Loucy (cell line): ENCODE measurements at regions not wholly inside any gene's neighbourhood (a gene's known extent, or its start where the extent isn't known, plus 50 kb on each side); places are given as distances from the start of the nearest gene placed in this dataset.
"Not testable (repeated sequence)": the region's sequence is repeated elsewhere in the genome, so short reads cannot be mapped to it uniquely, and the experiment has no call there.

Source experiments
- H2AFZ ChIP-seq: fragments of 200-600 bp; sonication (generic); 2 replicates; pipeline ENCODE4 v1.6.0; 2016; ENCODE audit warnings: antibody characterized with exemption, mild to moderate bottlenecking, low read length, moderate library complexity
- H3F3A ChIP-seq: fragments of 200-600 bp; 2 replicates; pipeline ENCODE4 v1.6.0; 2016; ENCODE audit warnings: antibody characterized with exemption, low read depth, mild to moderate bottlenecking
- H3K27me3 ChIP-seq: fragments of 200-600 bp; sonication (generic); 2 replicates; pipeline ENCODE4 v1.6.1; 2014; ENCODE audit warnings: low read length, mild to moderate bottlenecking; ENCODE audit not compliant: insufficient read depth, poor library complexity, severe bottlenecking
- H3K36me3 ChIP-seq: fragments of 200-600 bp; sonication (generic); 2 replicates; pipeline ENCODE4 v1.6.1; 2016; ENCODE audit warnings: low read length; ENCODE audit not compliant: insufficient read depth
- H3K4me1 ChIP-seq: fragments of 200-600 bp; sonication (generic); 2 replicates; pipeline ENCODE4 v1.5.1; 2014; ENCODE audit warnings: low read length, mild to moderate bottlenecking; ENCODE audit not compliant: insufficient read depth, poor library complexity, severe bottlenecking
- H3K4me2 ChIP-seq: fragments of 200-600 bp; sonication (generic); 2 replicates; pipeline ENCODE4 v1.6.0; 2014; ENCODE audit warnings: antibody characterized with exemption, low read length, low read depth, mild to moderate bottlenecking; ENCODE audit not compliant: poor library complexity, severe bottlenecking
- H3K4me3 ChIP-seq: fragments of 200-600 bp; sonication (generic); 2 replicates; pipeline ENCODE4 v1.5.1; 2014; ENCODE audit warnings: low read length, mild to moderate bottlenecking, mixed read lengths; ENCODE audit not compliant: poor library complexity, severe bottlenecking
- H3K79me2 ChIP-seq: fragments of 200-600 bp; sonication (generic); 2 replicates; pipeline ENCODE4 v1.6.1; 2014; ENCODE audit warnings: low read length; ENCODE audit not compliant: insufficient read depth
- H3K9ac ChIP-seq: fragments of 200-600 bp; sonication (generic); 2 replicates; pipeline ENCODE4 v1.6.0; 2014; ENCODE audit warnings: mild to moderate bottlenecking, low read depth, low read length, moderate library complexity; ENCODE audit not compliant: poor library complexity, severe bottlenecking
- H3K9me2 ChIP-seq: fragments of 200-600 bp; sonication (generic); replicated peaks from 2 replicates; pipeline ENCODE4 v1.6.1; 2016; ENCODE audit warnings: low read depth, low read length, mixed read lengths
- H3K9me3 ChIP-seq: fragments of 200-600 bp; sonication (generic); 2 replicates; pipeline ENCODE4 v1.6.1; 2014; ENCODE audit warnings: mild to moderate bottlenecking, antibody characterized with exemption, low read length, low read depth; ENCODE audit not compliant: insufficient read depth
- H4K20me1 ChIP-seq: fragments of 200-600 bp; sonication (generic); 2 replicates; pipeline ENCODE4 v1.6.0; 2014; ENCODE audit warnings: antibody characterized with exemption, low read length, mild to moderate bottlenecking; ENCODE audit not compliant: insufficient read depth, poor library complexity, severe bottlenecking
- EZH2phosphoT487 ChIP-seq: fragments of 200-600 bp; IDR thresholded peaks from 2 replicates; pipeline ENCODE4 v1.6.1; 2018; ENCODE audit warnings: antibody characterized with exemption, mild to moderate bottlenecking, moderate library complexity, borderline replicate concordance
- TF ChIP-seq, protein P1 (sequence below): fragments of 200-600 bp; sonication (generic); conservative IDR thresholded peaks from 2 replicates; pipeline ENCODE4 v1.5.1; 2014; ENCODE audit warnings: mild to moderate bottlenecking, antibody characterized with exemption, low read length

GRCh38 chr22:16654882-16655281 lies 62.3 kb upstream of the CCT8L2 start:
- no peaks in the 10 kb centered on the region for H3K27me3 ChIP-seq
- H2AFZ ChIP-seq: no peak overlapping the region
- H3K79me2 ChIP-seq: no peaks in the 10 kb centered on the region
- H3F3A ChIP-seq: no peaks in the 10 kb centered on the region
- peaks cover 10% of the 10 kb centered on the region; the same call in 1 of the 2 replicates for H3K36me3 ChIP-seq
- H3K9me2 ChIP-seq: no peaks in the 10 kb centered on the region
- no peaks in the 10 kb centered on the region for H4K20me1 ChIP-seq
- H3K4me1 ChIP-seq: no peaks in the 10 kb centered on the region
- H3K4me2 ChIP-seq: no peak overlapping the region
- no peaks in the 10 kb centered on the region for H3K9me3 ChIP-seq
- TF ChIP-seq, protein P1, sequence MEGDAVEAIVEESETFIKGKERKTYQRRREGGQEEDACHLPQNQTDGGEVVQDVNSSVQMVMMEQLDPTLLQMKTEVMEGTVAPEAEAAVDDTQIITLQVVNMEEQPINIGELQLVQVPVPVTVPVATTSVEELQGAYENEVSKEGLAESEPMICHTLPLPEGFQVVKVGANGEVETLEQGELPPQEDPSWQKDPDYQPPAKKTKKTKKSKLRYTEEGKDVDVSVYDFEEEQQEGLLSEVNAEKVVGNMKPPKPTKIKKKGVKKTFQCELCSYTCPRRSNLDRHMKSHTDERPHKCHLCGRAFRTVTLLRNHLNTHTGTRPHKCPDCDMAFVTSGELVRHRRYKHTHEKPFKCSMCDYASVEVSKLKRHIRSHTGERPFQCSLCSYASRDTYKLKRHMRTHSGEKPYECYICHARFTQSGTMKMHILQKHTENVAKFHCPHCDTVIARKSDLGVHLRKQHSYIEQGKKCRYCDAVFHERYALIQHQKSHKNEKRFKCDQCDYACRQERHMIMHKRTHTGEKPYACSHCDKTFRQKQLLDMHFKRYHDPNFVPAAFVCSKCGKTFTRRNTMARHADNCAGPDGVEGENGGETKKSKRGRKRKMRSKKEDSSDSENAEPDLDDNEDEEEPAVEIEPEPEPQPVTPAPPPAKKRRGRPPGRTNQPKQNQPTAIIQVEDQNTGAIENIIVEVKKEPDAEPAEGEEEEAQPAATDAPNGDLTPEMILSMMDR: no peak
- TF ChIP-seq EZH2phosphoT487: no peak
- no peak overlapping the region for H3K9ac ChIP-seq
- H3K4me3 ChIP-seq: no peak overlapping the region

- H3K36me3 ChIP-seq: peaks cover 13% of the 10 kb centered on the region; the same call in 1 of the 2 replicates
- H3K9ac ChIP-seq, H2AFZ ChIP-seq, H3F3A ChIP-seq, H3K9me3 ChIP-seq, H3K79me2 ChIP-seq, H3K27me3 ChIP-seq, H3K4me3 ChIP-seq, H3K9me2 ChIP-seq, H4K20me1 ChIP-seq, H3K4me2 ChIP-seq, H3K4me1 ChIP-seq: not testable (repeated sequence)
Measured at GRCh38 chr22:16654336-16654735, 61.7 kb upstream of the CCT8L2 start.

DNA sequence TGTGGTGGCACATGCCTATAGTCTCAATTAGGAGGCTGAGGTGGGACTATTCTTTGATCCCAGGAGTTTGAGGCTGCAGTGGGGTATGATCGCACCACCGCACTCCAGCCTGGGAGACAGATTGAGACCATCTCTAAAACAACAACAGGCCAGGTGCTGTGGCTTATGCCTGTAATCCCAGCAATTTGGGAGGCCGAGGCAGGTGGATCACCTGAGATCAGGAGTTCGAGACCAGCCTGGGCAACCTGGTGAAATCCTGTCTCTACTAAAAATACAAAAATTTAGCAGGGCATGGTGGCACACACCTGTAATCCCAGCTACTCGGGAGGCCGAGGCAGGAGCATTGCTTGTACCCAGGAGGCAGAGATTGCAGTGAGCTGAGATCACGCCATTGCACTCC lies 60.6 kb upstream of the CCT8L2 start:
- H2AFZ ChIP-seq, H3K27me3 ChIP-seq, H3K79me2 ChIP-seq, H3K9ac ChIP-seq, H4K20me1 ChIP-seq, H3K4me3 ChIP-seq, H3K4me2 ChIP-seq, H3F3A ChIP-seq, H3K9me2 ChIP-seq, H3K9me3 ChIP-seq, H3K4me1 ChIP-seq: not testable (repeated sequence)
- H3K36me3 ChIP-seq: peaks cover 13% of the 10 kb centered on the region; the same call in 1 of the 2 replicates

DNA sequence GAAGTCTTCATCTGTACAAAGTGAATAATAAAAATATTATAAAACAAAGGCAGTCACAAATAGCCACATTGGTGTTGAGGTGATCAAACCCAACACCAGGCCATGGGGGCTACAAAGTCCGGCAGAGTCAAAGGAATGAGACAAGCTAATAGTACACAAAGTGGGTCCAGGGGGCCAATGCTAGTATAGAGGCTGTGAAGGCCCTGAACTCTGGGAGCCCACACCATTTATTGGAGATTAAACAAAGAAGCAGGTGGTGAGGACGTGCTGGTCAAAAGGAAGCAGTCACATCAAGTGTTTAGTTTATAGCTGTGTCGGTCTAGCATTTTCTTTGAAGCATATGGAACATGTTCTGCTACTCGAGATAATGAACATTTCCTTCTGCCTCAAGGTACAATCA lies 58.6 kb upstream of the CCT8L2 start:
- Histone ChIP-seq H3K79me2 (no peaks in the 10 kb centered on the region), H3K36me3 (peaks cover 13% of the 10 kb centered on the region; the same call in 1 of the 2 replicates), H3K4me2 (no peak overlapping the region), H3K9me3 (no peaks in the 10 kb centered on the region), H3K4me3 (no peak overlapping the region), H3K27me3 (no peaks in the 10 kb centered on the region), H3K4me1 (no peaks in the 10 kb centered on the region), H3K9ac (no peak overlapping the region), H3K9me2 (no peaks in the 10 kb centered on the region), H4K20me1 (no peaks in the 10 kb centered on the region), H3F3A (no peaks in the 10 kb centered on the region), H2AFZ (no peak overlapping the region)
- TF ChIP-seq, protein P1: no peak
- TF ChIP-seq EZH2phosphoT487: no peak
